ENCODE measurements at regions not wholly inside any gene's neighbourhood (a gene's known extent, or its start where the extent isn't known, plus 50 kb on each side); places are given as distances from the start of the nearest gene placed in this dataset.

DNA sequence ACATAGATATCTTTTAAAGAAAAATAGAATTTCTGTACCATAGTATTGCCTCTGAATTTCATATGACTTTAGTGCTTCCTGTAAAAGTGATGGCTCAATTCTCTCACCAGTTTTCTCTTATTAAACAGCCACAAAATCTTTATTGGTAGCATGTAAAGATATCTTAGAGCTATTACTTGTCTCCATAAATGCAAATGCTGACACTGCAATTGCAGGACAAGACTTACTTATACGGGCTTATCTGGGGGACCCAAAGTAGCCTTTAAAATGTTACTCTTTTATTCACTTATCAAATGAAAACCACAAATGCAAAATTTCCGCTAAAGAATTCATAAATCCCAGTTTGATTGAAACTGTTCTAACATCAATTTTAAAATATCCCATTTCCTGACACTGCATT lies 287.1 kb upstream of the SPTLC3 start:
- TF ChIP-seq, protein P1, sequence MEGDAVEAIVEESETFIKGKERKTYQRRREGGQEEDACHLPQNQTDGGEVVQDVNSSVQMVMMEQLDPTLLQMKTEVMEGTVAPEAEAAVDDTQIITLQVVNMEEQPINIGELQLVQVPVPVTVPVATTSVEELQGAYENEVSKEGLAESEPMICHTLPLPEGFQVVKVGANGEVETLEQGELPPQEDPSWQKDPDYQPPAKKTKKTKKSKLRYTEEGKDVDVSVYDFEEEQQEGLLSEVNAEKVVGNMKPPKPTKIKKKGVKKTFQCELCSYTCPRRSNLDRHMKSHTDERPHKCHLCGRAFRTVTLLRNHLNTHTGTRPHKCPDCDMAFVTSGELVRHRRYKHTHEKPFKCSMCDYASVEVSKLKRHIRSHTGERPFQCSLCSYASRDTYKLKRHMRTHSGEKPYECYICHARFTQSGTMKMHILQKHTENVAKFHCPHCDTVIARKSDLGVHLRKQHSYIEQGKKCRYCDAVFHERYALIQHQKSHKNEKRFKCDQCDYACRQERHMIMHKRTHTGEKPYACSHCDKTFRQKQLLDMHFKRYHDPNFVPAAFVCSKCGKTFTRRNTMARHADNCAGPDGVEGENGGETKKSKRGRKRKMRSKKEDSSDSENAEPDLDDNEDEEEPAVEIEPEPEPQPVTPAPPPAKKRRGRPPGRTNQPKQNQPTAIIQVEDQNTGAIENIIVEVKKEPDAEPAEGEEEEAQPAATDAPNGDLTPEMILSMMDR (tag by site-specific recombination; IDR thresholded peaks at IDR 0.05), result no peak
- TF ChIP-seq ZNF302 (tag by site-specific recombination; IDR thresholded peaks at IDR 0.05; ENCODE audit: low read depth), result no peak
- TF ChIP-seq KLF16 (tag by site-specific recombination; IDR thresholded peaks at IDR 0.05), result no peak
- TF ChIP-seq, protein P2, sequence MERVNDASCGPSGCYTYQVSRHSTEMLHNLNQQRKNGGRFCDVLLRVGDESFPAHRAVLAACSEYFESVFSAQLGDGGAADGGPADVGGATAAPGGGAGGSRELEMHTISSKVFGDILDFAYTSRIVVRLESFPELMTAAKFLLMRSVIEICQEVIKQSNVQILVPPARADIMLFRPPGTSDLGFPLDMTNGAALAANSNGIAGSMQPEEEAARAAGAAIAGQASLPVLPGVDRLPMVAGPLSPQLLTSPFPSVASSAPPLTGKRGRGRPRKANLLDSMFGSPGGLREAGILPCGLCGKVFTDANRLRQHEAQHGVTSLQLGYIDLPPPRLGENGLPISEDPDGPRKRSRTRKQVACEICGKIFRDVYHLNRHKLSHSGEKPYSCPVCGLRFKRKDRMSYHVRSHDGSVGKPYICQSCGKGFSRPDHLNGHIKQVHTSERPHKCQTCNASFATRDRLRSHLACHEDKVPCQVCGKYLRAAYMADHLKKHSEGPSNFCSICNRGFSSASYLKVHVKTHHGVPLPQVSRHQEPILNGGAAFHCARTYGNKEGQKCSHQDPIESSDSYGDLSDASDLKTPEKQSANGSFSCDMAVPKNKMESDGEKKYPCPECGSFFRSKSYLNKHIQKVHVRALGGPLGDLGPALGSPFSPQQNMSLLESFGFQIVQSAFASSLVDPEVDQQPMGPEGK (tag by site-specific recombination; IDR thresholded peaks at IDR 0.05), result no peak
- no peak for TF ChIP-seq KLF7 (tag by site-specific recombination; IDR thresholded peaks at IDR 0.05; ENCODE audit: borderline replicate concordance)
- TF ChIP-seq, protein P3, sequence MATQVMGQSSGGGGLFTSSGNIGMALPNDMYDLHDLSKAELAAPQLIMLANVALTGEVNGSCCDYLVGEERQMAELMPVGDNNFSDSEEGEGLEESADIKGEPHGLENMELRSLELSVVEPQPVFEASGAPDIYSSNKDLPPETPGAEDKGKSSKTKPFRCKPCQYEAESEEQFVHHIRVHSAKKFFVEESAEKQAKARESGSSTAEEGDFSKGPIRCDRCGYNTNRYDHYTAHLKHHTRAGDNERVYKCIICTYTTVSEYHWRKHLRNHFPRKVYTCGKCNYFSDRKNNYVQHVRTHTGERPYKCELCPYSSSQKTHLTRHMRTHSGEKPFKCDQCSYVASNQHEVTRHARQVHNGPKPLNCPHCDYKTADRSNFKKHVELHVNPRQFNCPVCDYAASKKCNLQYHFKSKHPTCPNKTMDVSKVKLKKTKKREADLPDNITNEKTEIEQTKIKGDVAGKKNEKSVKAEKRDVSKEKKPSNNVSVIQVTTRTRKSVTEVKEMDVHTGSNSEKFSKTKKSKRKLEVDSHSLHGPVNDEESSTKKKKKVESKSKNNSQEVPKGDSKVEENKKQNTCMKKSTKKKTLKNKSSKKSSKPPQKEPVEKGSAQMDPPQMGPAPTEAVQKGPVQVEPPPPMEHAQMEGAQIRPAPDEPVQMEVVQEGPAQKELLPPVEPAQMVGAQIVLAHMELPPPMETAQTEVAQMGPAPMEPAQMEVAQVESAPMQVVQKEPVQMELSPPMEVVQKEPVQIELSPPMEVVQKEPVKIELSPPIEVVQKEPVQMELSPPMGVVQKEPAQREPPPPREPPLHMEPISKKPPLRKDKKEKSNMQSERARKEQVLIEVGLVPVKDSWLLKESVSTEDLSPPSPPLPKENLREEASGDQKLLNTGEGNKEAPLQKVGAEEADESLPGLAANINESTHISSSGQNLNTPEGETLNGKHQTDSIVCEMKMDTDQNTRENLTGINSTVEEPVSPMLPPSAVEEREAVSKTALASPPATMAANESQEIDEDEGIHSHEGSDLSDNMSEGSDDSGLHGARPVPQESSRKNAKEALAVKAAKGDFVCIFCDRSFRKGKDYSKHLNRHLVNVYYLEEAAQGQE (tag by site-specific recombination; IDR thresholded peaks at IDR 0.05), result no peak
- TF ChIP-seq GLIS1 (tag by site-specific recombination; IDR thresholded peaks at IDR 0.05), result no peak
- TF ChIP-seq, protein P4, sequence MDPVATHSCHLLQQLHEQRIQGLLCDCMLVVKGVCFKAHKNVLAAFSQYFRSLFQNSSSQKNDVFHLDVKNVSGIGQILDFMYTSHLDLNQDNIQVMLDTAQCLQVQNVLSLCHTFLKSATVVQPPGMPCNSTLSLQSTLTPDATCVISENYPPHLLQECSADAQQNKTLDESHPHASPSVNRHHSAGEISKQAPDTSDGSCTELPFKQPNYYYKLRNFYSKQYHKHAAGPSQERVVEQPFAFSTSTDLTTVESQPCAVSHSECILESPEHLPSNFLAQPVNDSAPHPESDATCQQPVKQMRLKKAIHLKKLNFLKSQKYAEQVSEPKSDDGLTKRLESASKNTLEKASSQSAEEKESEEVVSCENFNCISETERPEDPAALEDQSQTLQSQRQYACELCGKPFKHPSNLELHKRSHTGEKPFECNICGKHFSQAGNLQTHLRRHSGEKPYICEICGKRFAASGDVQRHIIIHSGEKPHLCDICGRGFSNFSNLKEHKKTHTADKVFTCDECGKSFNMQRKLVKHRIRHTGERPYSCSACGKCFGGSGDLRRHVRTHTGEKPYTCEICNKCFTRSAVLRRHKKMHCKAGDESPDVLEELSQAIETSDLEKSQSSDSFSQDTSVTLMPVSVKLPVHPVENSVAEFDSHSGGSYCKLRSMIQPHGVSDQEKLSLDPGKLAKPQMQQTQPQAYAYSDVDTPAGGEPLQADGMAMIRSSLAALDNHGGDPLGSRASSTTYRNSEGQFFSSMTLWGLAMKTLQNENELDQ (tag by site-specific recombination; IDR thresholded peaks at IDR 0.05; ENCODE audit: low read depth), result no peak
- no peak for TF ChIP-seq REPIN1 (tag by site-specific recombination; IDR thresholded peaks at IDR 0.05; ENCODE audit: low read depth)
- no peak for TF ChIP-seq ZBTB21 (tag by site-specific recombination; IDR thresholded peaks at IDR 0.05)
- TF ChIP-seq ZNF785 (tag by site-specific recombination; IDR thresholded peaks at IDR 0.05), result no peak
- TF ChIP-seq, protein P5, sequence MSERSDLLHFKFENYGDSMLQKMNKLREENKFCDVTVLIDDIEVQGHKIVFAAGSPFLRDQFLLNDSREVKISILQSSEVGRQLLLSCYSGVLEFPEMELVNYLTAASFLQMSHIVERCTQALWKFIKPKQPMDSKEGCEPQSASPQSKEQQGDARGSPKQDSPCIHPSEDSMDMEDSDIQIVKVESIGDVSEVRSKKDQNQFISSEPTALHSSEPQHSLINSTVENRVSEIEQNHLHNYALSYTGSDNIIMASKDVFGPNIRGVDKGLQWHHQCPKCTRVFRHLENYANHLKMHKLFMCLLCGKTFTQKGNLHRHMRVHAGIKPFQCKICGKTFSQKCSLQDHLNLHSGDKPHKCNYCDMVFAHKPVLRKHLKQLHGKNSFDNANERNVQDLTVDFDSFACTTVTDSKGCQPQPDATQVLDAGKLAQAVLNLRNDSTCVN (tag by site-specific recombination; optimal IDR thresholded peaks at IDR 0.05), result no peak
- TF ChIP-seq ZNF510 (tag by site-specific recombination; IDR thresholded peaks at IDR 0.05; ENCODE audit: insufficient replicate concordance), result no peak
- TF ChIP-seq, protein P6, sequence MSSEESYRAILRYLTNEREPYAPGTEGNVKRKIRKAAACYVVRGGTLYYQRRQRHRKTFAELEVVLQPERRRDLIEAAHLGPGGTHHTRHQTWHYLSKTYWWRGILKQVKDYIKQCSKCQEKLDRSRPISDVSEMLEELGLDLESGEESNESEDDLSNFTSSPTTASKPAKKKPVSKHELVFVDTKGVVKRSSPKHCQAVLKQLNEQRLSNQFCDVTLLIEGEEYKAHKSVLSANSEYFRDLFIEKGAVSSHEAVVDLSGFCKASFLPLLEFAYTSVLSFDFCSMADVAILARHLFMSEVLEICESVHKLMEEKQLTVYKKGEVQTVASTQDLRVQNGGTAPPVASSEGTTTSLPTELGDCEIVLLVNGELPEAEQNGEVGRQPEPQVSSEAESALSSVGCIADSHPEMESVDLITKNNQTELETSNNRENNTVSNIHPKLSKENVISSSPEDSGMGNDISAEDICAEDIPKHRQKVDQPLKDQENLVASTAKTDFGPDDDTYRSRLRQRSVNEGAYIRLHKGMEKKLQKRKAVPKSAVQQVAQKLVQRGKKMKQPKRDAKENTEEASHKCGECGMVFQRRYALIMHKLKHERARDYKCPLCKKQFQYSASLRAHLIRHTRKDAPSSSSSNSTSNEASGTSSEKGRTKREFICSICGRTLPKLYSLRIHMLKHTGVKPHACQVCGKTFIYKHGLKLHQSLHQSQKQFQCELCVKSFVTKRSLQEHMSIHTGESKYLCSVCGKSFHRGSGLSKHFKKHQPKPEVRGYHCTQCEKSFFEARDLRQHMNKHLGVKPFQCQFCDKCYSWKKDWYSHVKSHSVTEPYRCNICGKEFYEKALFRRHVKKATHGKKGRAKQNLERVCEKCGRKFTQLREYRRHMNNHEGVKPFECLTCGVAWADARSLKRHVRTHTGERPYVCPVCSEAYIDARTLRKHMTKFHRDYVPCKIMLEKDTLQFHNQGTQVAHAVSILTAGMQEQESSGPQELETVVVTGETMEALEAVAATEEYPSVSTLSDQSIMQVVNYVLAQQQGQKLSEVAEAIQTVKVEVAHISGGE (tag by site-specific recombination; conservative IDR thresholded peaks at IDR 0.05; ENCODE audit: low read depth), result no peak
